ENCODE measurements at regions not wholly inside any gene's neighbourhood (a gene's known extent, or its start where the extent isn't known, plus 50 kb on each side); places are given as distances from the start of the nearest gene placed in this dataset.

GRCh38 chr12:93137656-93138612 is 208.8 kb upstream of the EEA1 start:
- Histone ChIP-seq H3K27ac (ENCODE audit: extremely low read depth, low read depth, low read length) (no peak overlapping the region), H3K4me1 (ENCODE audit: control insufficient read depth, insufficient read depth, low read length) (peaks cover 12% of the 10 kb centered on the region; the same call in 1 of the 2 replicates), H3K9me3 (ENCODE audit: control insufficient read depth, insufficient read depth, low read depth, low read length) (no peaks in the 10 kb centered on the region), H3K4me3 (ENCODE audit: low read depth, low read length) (no peak overlapping the region), H3K36me3 (ENCODE audit: control insufficient read depth in 2 of 2, insufficient read depth in 1 of 2, low read length in 2 of 2) (no peaks in the 10 kb centered on the region)
- 0 out of 2 replicates have a peak, but pooled peaks have one; percentile 16 for TF ChIP-seq KLF17 (tag by site-specific recombination; IDR thresholded peaks at IDR 0.05)
- no peak for TF ChIP-seq PRDM1 (tag by site-specific recombination; IDR thresholded peaks at IDR 0.05)
- ChIA-PET CTCF (interaction anchor here (0.5 to 1.0 kb wide), 5 partner anchors 10 to 365 kb away, joined by 3 to 6 read pairs (median 3); no protein-coding TSS in a partner anchor), POLR2A (interaction anchor here (0.5 kb wide), 1 partner anchor 329 kb away, joined by 3 read pairs; the partner anchor contains the start of gene MRPL42)

GRCh38 chr12:93139028-93139665 is 210.1 kb upstream of the EEA1 start:
- H3K36me3 ChIP-seq (ENCODE audit: control insufficient read depth in 2 of 2, insufficient read depth in 1 of 2, low read length in 2 of 2) = no peaks in the 10 kb centered on the region
- H3K4me1 ChIP-seq (ENCODE audit: control insufficient read depth, insufficient read depth, low read length) = peaks cover 12% of the 10 kb centered on the region; the same call in 1 of the 2 replicates
- ChIA-PET CTCF (interaction anchor here (0.5 kb wide), 1 partner anchor 204 kb away, joined by 3 read pairs; no protein-coding TSS in a partner anchor), POLR2A (no interaction called here)
- H3K27ac ChIP-seq (ENCODE audit: extremely low read depth, low read depth, low read length) = no peak overlapping the region
- H3K4me3 ChIP-seq (ENCODE audit: low read depth, low read length) = no peak overlapping the region
- no peaks in the 10 kb centered on the region for H3K9me3 ChIP-seq (ENCODE audit: control insufficient read depth, insufficient read depth, low read depth, low read length)
- no peak for TF ChIP-seq ZSCAN23 (tag by site-specific recombination; IDR thresholded peaks at IDR 0.05)
- TF ChIP-seq ZBTB8A (tag by site-specific recombination; IDR thresholded peaks at IDR 0.05) = no peak
- TF ChIP-seq, protein P1, sequence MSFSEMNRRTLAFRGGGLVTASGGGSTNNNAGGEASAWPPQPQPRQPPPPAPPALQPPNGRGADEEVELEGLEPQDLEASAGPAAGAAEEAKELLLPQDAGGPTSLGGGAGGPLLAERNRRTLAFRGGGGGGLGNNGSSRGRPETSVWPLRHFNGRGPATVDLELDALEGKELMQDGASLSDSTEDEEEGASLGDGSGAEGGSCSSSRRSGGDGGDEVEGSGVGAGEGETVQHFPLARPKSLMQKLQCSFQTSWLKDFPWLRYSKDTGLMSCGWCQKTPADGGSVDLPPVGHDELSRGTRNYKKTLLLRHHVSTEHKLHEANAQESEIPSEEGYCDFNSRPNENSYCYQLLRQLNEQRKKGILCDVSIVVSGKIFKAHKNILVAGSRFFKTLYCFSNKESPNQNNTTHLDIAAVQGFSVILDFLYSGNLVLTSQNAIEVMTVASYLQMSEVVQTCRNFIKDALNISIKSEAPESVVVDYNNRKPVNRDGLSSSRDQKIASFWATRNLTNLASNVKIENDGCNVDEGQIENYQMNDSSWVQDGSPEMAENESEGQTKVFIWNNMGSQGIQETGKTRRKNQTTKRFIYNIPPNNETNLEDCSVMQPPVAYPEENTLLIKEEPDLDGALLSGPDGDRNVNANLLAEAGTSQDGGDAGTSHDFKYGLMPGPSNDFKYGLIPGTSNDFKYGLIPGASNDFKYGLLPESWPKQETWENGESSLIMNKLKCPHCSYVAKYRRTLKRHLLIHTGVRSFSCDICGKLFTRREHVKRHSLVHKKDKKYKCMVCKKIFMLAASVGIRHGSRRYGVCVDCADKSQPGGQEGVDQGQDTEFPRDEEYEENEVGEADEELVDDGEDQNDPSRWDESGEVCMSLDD (tag by site-specific recombination; IDR thresholded peaks at IDR 0.05) = no peak
- TF ChIP-seq EGR2 (tag by site-specific recombination; IDR thresholded peaks at IDR 0.05; ENCODE audit: low read depth) = no peak
- no peak for TF ChIP-seq ZNF184 (tag by site-specific recombination; IDR thresholded peaks at IDR 0.05)
- no peak for TF ChIP-seq BCL11B (tag by site-specific recombination; IDR thresholded peaks at IDR 0.05; ENCODE audit: low read depth)
- TF ChIP-seq ZNF610 (tag by site-specific recombination; IDR thresholded peaks at IDR 0.05; ENCODE audit: borderline replicate concordance) = no peak
- no peak for TF ChIP-seq ZNF513 (tag by site-specific recombination; IDR thresholded peaks at IDR 0.05)
- no peak for TF ChIP-seq BCL11A (tag by site-specific recombination; IDR thresholded peaks at IDR 0.05; ENCODE audit: low read depth)
- TF ChIP-seq ZNF768 (tag by site-specific recombination; IDR thresholded peaks at IDR 0.05) = no peak
- TF ChIP-seq PRDM2 (tag by site-specific recombination; IDR thresholded peaks at IDR 0.05; ENCODE audit: borderline replicate concordance) = no peak
- no peak for TF ChIP-seq ZBTB7A (tag by site-specific recombination; IDR thresholded peaks at IDR 0.05; ENCODE audit: low read depth)
- TF ChIP-seq ZFP37 (tag by site-specific recombination; IDR thresholded peaks at IDR 0.05) = no peak
- no peak for TF ChIP-seq ZBTB11 (tag by site-specific recombination; conservative IDR thresholded peaks at IDR 0.05; ENCODE audit: low read depth)

Measured in HEK293 (cell line).